ENCODE measurements at regions not wholly inside any gene's neighbourhood (a gene's known extent, or its start where the extent isn't known, plus 50 kb on each side); places are given as distances from the start of the nearest gene placed in this dataset.

GRCh38 chr4:18127030-18127429 lies 105.5 kb upstream of the LCORL start:
- TF ChIP-seq CTCF (IDR thresholded peaks at IDR 0.05; ENCODE audit: insufficient read depth, low read length, poor library complexity, severe bottlenecking) (no peak), EZH2phosphoT487 (conservative IDR thresholded peaks at IDR 0.05; ENCODE audit: low read length) (no peak)

All from SU-DHL-6 (cell line).